ENCODE measurements at regions not wholly inside any gene's neighbourhood (a gene's known extent, or its start where the extent isn't known, plus 50 kb on each side); places are given as distances from the start of the nearest gene placed in this dataset.

DNA sequence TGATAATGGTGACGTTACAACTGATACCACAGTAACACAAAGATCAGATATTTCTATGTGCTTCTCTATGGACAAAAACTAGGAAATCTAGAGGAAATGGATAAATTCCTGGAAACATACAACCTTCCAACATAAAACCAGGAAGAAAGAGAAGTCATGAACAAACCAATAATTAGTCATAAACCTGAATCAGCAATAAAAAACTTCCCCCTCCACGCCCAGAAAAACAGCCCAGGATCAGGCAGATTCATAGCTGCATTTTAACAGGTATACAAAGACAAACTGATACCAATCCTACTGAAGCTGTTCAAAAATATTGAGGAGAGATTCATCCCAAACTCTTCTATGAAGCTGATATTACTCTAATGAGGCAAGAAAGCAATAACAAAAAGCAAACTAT, 1535.2 kb upstream of the LRRTM1 start:
- H3K4me3 Mint-ChIP-seq (ENCODE audit: unreplicated experiment), result no peak overlapping the region
- H3K27me3 Mint-ChIP-seq (ENCODE audit: low read depth), result no peaks in the 10 kb centered on the region
- TF ChIP-seq, protein P1, sequence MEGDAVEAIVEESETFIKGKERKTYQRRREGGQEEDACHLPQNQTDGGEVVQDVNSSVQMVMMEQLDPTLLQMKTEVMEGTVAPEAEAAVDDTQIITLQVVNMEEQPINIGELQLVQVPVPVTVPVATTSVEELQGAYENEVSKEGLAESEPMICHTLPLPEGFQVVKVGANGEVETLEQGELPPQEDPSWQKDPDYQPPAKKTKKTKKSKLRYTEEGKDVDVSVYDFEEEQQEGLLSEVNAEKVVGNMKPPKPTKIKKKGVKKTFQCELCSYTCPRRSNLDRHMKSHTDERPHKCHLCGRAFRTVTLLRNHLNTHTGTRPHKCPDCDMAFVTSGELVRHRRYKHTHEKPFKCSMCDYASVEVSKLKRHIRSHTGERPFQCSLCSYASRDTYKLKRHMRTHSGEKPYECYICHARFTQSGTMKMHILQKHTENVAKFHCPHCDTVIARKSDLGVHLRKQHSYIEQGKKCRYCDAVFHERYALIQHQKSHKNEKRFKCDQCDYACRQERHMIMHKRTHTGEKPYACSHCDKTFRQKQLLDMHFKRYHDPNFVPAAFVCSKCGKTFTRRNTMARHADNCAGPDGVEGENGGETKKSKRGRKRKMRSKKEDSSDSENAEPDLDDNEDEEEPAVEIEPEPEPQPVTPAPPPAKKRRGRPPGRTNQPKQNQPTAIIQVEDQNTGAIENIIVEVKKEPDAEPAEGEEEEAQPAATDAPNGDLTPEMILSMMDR (IDR thresholded peaks at IDR 0.05), result no peak
- peaks cover 22% of the 10 kb centered on the region for H3K9me3 Mint-ChIP-seq (ENCODE audit: low read depth)
- no peaks in the 10 kb centered on the region for H3K36me3 Mint-ChIP-seq (ENCODE audit: low read depth)
- no peak for DNase-seq (ENCODE audit: low spot score)
- H3K4me1 Mint-ChIP-seq (ENCODE audit: low read depth), result no peaks in the 10 kb centered on the region
- H3K27ac Mint-ChIP-seq (ENCODE audit: unreplicated experiment), result no peak overlapping the region

GRCh38 chr2:81835321-81836000, 1530.9 kb upstream of the LRRTM1 start:
- H3K27me3 Mint-ChIP-seq (ENCODE audit: low read depth), result no peaks in the 10 kb centered on the region
- H3K27ac Mint-ChIP-seq (ENCODE audit: unreplicated experiment), result no peak overlapping the region
- no peak overlapping the region for H3K4me3 Mint-ChIP-seq (ENCODE audit: unreplicated experiment)
- H3K36me3 Mint-ChIP-seq (ENCODE audit: low read depth), result no peaks in the 10 kb centered on the region
- H3K4me1 Mint-ChIP-seq (ENCODE audit: low read depth), result no peaks in the 10 kb centered on the region
- peaks cover 39% of the 10 kb centered on the region for H3K9me3 Mint-ChIP-seq (ENCODE audit: low read depth)
- DNase-seq (ENCODE audit: low spot score), result no peak
- TF ChIP-seq, protein P1 (IDR thresholded peaks at IDR 0.05), result no peak

- H3K27ac Mint-ChIP-seq (ENCODE audit: unreplicated experiment), result no peak overlapping the region
Observed at GRCh38 chr2:81786811-81787210, 1482.3 kb upstream of the LRRTM1 start.

DNA sequence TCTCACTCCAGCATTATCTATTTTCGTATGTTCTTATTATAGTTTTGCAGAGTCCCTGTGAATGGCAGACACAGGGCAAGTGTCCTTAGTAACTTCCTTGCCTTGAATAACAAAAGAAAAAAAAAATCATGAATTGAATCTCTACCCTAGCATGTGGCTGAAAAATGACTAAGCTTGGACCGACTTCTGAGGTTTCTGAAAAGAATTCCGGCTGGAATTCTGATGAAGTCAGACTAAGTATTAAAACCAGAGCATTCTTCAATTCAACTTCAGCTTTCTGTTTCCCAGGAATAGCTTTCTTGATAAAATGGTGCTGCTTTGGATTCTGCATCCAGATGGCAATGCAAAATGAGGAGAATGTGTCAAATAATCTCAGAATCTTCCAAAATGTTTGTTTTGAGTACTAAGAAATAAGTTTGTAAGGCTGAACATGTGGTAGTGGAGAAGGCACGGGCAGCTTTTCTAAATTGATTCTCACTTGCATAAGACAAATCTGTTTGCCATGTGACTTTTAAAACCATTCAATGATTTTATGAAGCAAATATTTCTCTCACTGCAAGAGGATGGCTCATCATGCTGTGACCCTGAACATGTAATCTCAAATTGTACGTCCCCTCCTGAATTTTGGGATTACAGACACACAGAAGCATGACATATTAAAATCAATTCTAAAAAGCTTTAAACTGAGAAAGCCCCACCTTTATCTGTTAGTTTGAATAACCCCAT, 1462.8 kb upstream of the LRRTM1 start:
- no peaks in the 10 kb centered on the region for H3K36me3 Mint-ChIP-seq (ENCODE audit: low read depth)
- DNase-seq (ENCODE audit: low spot score), result no peak
- H3K27ac Mint-ChIP-seq (ENCODE audit: unreplicated experiment), result no peak overlapping the region
- H3K9me3 Mint-ChIP-seq (ENCODE audit: low read depth), result peaks cover 11% of the 10 kb centered on the region
- no peaks in the 10 kb centered on the region for H3K27me3 Mint-ChIP-seq (ENCODE audit: low read depth)
- H3K4me1 Mint-ChIP-seq (ENCODE audit: low read depth), result no peaks in the 10 kb centered on the region
- no peak overlapping the region for H3K4me3 Mint-ChIP-seq (ENCODE audit: unreplicated experiment)
- TF ChIP-seq, protein P1 (IDR thresholded peaks at IDR 0.05), result no peak

More at GRCh38 chr2:81786811-81787210, 1482.3 kb upstream of the LRRTM1 start:
- Mint-ChIP-seq H3K27me3 (ENCODE audit: low read depth) (peaks cover 1% of the 10 kb centered on the region), H3K36me3 (ENCODE audit: low read depth) (no peaks in the 10 kb centered on the region), H3K4me3 (ENCODE audit: unreplicated experiment) (no peak overlapping the region), H3K9me3 (ENCODE audit: low read depth) (peaks cover 7% of the 10 kb centered on the region), H3K4me1 (ENCODE audit: low read depth) (no peaks in the 10 kb centered on the region)
- DNase-seq (ENCODE audit: low spot score), result no peak
- TF ChIP-seq, protein P1 (IDR thresholded peaks at IDR 0.05), result no peak

DNA sequence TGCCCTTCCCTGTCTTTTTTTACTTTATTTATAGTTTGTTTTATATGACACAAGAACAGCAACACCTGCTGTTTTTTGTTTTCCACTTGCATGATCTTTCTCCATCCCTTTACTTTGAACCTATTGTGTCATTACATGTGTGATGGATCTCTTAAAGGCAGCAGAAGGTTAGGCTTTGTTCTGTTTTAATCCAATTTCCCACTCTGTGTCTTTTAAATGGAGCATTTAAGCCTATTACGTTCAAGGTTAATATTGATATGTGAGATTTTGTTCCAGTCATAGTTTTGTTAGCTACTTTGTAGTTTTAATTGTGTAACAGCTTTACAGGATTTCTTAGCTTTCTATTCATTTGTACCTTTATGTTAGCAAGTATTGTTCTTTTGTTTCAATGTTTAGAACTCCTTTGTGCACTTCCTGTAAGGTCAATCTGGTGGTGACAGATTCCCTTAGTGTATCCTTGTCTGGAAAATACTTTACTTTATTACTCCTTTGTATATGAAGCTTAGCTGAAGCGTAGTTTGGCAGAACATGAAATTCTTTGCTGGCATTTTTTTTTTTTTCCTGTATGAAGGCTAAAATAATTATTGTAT, 1443.0 kb upstream of the LRRTM1 start:
- no peak for DNase-seq (ENCODE audit: low spot score)
- peaks cover 18% of the 10 kb centered on the region for H3K9me3 Mint-ChIP-seq (ENCODE audit: low read depth)

More for the DNA sequence above, 1443.0 kb upstream of the LRRTM1 start:
- Mint-ChIP-seq H3K36me3 (ENCODE audit: low read depth) (no peaks in the 10 kb centered on the region), H3K4me3 (ENCODE audit: unreplicated experiment) (no peak overlapping the region), H3K27ac (ENCODE audit: unreplicated experiment) (no peak overlapping the region), H3K4me1 (ENCODE audit: low read depth) (no peaks in the 10 kb centered on the region), H3K27me3 (ENCODE audit: low read depth) (no peaks in the 10 kb centered on the region)
- TF ChIP-seq, protein P1 (IDR thresholded peaks at IDR 0.05), result no peak

Data from chondrocyte (in vitro differentiated cells).